Nephron progenitor cell (in vitro differentiated cells): ENCODE measurements at regions not wholly inside any gene's neighbourhood (a gene's known extent, or its start where the extent isn't known, plus 50 kb on each side); places are given as distances from the start of the nearest gene placed in this dataset.
A peak's percentile ranks its signal among the peaks of the same experiment; 100 is the strongest.

ENCODE experiments used
- DNase-seq: peaks from one replicate; pipeline ENCODE4 v3.0.0; 2021
- H3K27ac Mint-ChIP-seq: 2 replicates; pipeline ENCODE4 v1.8.0; 2021; ENCODE audit warnings: mild to moderate bottlenecking, moderate library complexity, mixed read lengths
- H3K27me3 Mint-ChIP-seq: 2 replicates; pipeline ENCODE4 v1.8.0; 2021; ENCODE audit warnings: mild to moderate bottlenecking, low read depth, mixed read lengths; ENCODE audit not compliant: poor library complexity
- H3K36me3 Mint-ChIP-seq: 2 replicates; pipeline ENCODE4 v1.8.0; 2021; ENCODE audit warnings: low read depth, mixed read lengths
- H3K4me1 Mint-ChIP-seq: 2 replicates; pipeline ENCODE4 v1.8.0; 2021; ENCODE audit warnings: mixed read lengths
- H3K4me3 Mint-ChIP-seq: 2 replicates; pipeline ENCODE4 v1.8.0; 2021; ENCODE audit warnings: mild to moderate bottlenecking, moderate library complexity, mixed read lengths
- H3K9me3 Mint-ChIP-seq: 2 replicates; pipeline ENCODE4 v1.8.0; 2021; ENCODE audit warnings: mild to moderate bottlenecking, moderate library complexity, mixed read lengths
- CTCF ChIP-seq: fragments of 200-600 bp; sonication (generic); IDR thresholded peaks from 2 replicates; pipeline ENCODE4 v1.5.0; 2021; ENCODE audit warnings: antibody characterized with exemption

GRCh38 chr7:35436452-35436851 is 182.6 kb upstream of the TBX20 start:
- peaks cover 7% of the 10 kb centered on the region for H3K27me3 Mint-ChIP-seq
- DNase-seq: no peak
- H3K4me1 Mint-ChIP-seq: no peaks in the 10 kb centered on the region
- H3K27ac Mint-ChIP-seq: no peak overlapping the region
- H3K9me3 Mint-ChIP-seq: peaks cover 21% of the 10 kb centered on the region
- no peak overlapping the region for H3K4me3 Mint-ChIP-seq
- H3K36me3 Mint-ChIP-seq: no peaks in the 10 kb centered on the region
- no peak for TF ChIP-seq CTCF

- peaks cover 18% of the 10 kb centered on the region for H3K27me3 Mint-ChIP-seq
- no peak for DNase-seq
- H3K36me3 Mint-ChIP-seq: peaks cover 8% of the 10 kb centered on the region
- peak; percentile 22 for TF ChIP-seq CTCF
- H3K27ac Mint-ChIP-seq: no peak overlapping the region
- no peak overlapping the region for H3K4me3 Mint-ChIP-seq
- H3K9me3 Mint-ChIP-seq: peaks cover 72% of the 10 kb centered on the region
- no peaks in the 10 kb centered on the region for H3K4me1 Mint-ChIP-seq
These were observed 176.8 kb upstream of the TBX20 start for GRCh38 chr7:35430547-35431153.

DNA sequence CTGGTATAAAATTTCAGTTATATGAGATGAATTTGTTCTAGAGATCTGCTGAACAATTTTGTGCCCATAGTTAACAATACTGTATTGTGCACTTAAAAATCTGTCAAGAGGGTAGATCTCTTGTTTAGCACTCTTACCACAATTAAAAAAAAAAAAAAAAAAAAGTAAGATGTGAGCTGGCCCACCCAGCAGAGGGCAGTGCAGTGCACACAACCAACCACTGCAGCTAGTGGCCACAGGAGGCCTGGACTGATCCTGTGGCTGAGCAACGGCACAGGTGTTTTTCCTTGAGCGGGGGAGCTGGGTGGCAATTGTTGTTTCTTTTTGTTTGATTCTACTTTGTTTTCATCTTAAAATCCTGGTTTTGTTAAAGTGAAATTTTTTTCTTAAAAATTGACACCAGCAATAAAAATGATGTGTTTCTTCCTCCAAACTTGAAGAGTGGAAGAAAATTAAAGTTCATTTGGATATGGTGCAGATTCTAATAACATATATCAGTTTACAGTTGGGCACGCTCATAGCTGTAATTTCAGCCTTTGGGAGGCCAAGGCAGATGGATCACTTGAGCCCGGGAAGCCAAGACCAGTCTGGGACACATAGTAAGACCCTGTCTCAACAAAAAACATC is 171.1 kb upstream of the TBX20 start:
- peak; percentile 59 for DNase-seq
- H3K27ac Mint-ChIP-seq: no peak overlapping the region
- TF ChIP-seq CTCF: peak; percentile 66
- peaks cover 17% of the 10 kb centered on the region for H3K27me3 Mint-ChIP-seq
- no peaks in the 10 kb centered on the region for H3K4me1 Mint-ChIP-seq
- no peak overlapping the region for H3K4me3 Mint-ChIP-seq
- peaks cover 16% of the 10 kb centered on the region for H3K36me3 Mint-ChIP-seq
- peaks cover 55% of the 10 kb centered on the region for H3K9me3 Mint-ChIP-seq

DNA sequence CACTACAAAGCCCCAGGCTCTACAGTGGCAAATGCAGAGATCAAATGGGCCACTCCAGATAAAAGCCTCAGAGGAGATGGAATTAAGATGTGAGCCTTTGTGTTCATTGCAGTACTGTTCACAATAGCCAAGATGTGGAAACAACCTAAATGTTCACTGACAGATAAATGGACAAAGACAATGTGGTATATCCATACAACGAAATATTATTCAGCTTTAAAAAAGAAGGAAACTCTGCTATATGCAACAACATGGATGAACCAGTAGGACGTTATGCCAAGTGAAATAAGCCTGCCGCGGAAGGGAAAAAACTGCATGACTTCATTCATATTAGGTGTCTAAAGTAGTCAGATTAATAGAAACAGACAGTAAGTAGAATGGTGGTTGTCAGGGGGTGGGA is 170.5 kb upstream of the TBX20 start:
- no peak for TF ChIP-seq CTCF
- Mint-ChIP-seq H3K4me1 (peaks cover 1% of the 10 kb centered on the region), H3K9me3 (peaks cover 51% of the 10 kb centered on the region), H3K4me3 (no peak overlapping the region), H3K27me3 (peaks cover 17% of the 10 kb centered on the region), H3K27ac (no peak overlapping the region), H3K36me3 (peaks cover 16% of the 10 kb centered on the region)
- no peak for DNase-seq

DNA sequence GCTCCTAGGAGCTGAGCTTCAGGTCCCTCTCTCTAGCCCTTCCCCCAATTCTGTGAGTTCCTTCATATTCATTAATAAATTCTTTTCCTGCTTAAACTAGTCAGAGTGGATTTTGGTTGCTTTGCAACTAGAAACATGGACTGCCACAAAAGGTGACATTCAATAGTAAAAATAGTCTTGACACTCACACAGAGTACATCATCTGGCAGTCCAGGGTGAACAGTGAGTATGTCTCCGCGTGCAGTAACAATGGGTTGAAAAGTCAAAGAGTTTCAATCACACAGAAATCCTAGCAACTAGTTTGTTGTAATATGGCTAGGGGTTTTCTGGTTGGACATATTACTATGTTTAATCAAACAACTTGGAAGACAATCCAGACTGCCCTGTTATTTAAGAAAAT is 168.8 kb upstream of the TBX20 start:
- Mint-ChIP-seq H3K9me3 (peaks cover 33% of the 10 kb centered on the region), H3K27ac (no peak overlapping the region), H3K36me3 (peaks cover 16% of the 10 kb centered on the region), H3K4me1 (peaks cover 7% of the 10 kb centered on the region), H3K27me3 (peaks cover 17% of the 10 kb centered on the region), H3K4me3 (no peak overlapping the region)
- TF ChIP-seq CTCF: no peak
- no peak for DNase-seq

DNA sequence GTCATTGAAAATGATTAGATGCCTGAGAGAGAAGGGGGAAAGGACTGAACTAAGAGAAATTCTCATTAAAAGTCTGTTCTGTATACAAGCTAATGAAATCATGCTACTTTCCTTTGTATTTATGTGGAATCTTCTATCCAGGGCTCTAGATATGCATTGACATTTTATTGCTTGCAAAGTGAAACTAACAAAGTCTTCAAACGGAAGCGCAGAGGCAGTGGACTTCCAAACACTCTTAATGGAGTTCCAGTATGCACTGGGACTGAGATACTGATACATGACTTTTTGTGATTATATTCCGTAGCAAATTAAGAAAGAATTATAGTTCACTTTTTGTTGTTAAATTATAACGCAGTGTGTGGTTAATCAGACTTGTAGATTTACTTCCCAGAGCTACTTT is 166.8 kb upstream of the TBX20 start:
- Mint-ChIP-seq H3K36me3 (peaks cover 8% of the 10 kb centered on the region), H3K9me3 (peaks cover 18% of the 10 kb centered on the region), H3K27ac (no peak overlapping the region), H3K4me3 (no peak overlapping the region), H3K4me1 (peaks cover 7% of the 10 kb centered on the region), H3K27me3 (peaks cover 10% of the 10 kb centered on the region)
- no peak for DNase-seq
- no peak for TF ChIP-seq CTCF
